ENCODE measurements at regions not wholly inside any gene's neighbourhood (a gene's known extent, or its start where the extent isn't known, plus 50 kb on each side); places are given as distances from the start of the nearest gene placed in this dataset.

GRCh38 chr3:18510947-18511346, 85.8 kb upstream of the SATB1 start:
- no peaks in the 10 kb centered on the region for H3K4me1 ChIP-seq (replicated peaks in 1 of 2)
- TF ChIP-seq CTCF (IDR thresholded peaks at IDR 0.05) (no peak), POLR2A (IDR thresholded peaks at IDR 0.05) (no peak)
- no peaks in the 10 kb centered on the region for H3K36me3 ChIP-seq (replicated peaks in 1 of 2)
- H3K27ac ChIP-seq = no peak overlapping the region
- H3K27me3 ChIP-seq = no peaks in the 10 kb centered on the region
- no peaks in the 10 kb centered on the region for H3K9me3 ChIP-seq (replicated peaks in 1 of 3)
- 72 to 83% (median 80%) methylated on average over 3 of the region's 3 CpGs for WGBS, 4 donors
- no peak overlapping the region for H3K4me3 ChIP-seq
- DNase-seq = no peak
- intact Hi-C loops (cut with DNase I) = no loop called here

GRCh38 chr3:18507333-18507732, 82.2 kb upstream of the SATB1 start:
- no peak for DNase-seq
- WGBS, 4 donors = 78 to 90% (median 84%) methylated on average over 2 of the region's 2 CpGs
- no peaks in the 10 kb centered on the region for H3K4me1 ChIP-seq (replicated peaks in 1 of 2)
- H3K4me3 ChIP-seq = no peak overlapping the region
- H3K27me3 ChIP-seq = no peaks in the 10 kb centered on the region
- no peak overlapping the region for H3K27ac ChIP-seq
- TF ChIP-seq CTCF (IDR thresholded peaks at IDR 0.05) (no peak), POLR2A (IDR thresholded peaks at IDR 0.05) (no peak)
- no peaks in the 10 kb centered on the region for H3K9me3 ChIP-seq (replicated peaks in 1 of 3)
- H3K36me3 ChIP-seq (replicated peaks in 1 of 2) = no peaks in the 10 kb centered on the region
- intact Hi-C loops (cut with DNase I) = no loop called here

GRCh38 chr3:18505056-18505455, 79.9 kb upstream of the SATB1 start:
- no peak overlapping the region for H3K27ac ChIP-seq
- no peak for DNase-seq
- intact Hi-C loops (cut with DNase I) = no loop called here
- no peaks in the 10 kb centered on the region for H3K4me1 ChIP-seq (replicated peaks in 1 of 2)
- no peaks in the 10 kb centered on the region for H3K27me3 ChIP-seq
- no peaks in the 10 kb centered on the region for H3K9me3 ChIP-seq (replicated peaks in 1 of 3)
- H3K36me3 ChIP-seq (replicated peaks in 1 of 2) = no peaks in the 10 kb centered on the region
- TF ChIP-seq POLR2A (IDR thresholded peaks at IDR 0.05) (no peak), CTCF (IDR thresholded peaks at IDR 0.05) (no peak)
- no peak overlapping the region for H3K4me3 ChIP-seq

GRCh38 chr3:18501679-18502343, 76.7 kb upstream of the SATB1 start:
- intact Hi-C loops (cut with DNase I) = no loop called here
- no peaks in the 10 kb centered on the region for H3K4me1 ChIP-seq (replicated peaks in 1 of 2)
- H3K27ac ChIP-seq = no peak overlapping the region
- no peak overlapping the region for H3K4me3 ChIP-seq
- no peaks in the 10 kb centered on the region for H3K27me3 ChIP-seq
- WGBS, 4 donors = 52 to 84% (median 73%) methylated on average over 1 of the region's 1 CpG
- H3K9me3 ChIP-seq (replicated peaks in 1 of 3) = no peaks in the 10 kb centered on the region
- no peaks in the 10 kb centered on the region for H3K36me3 ChIP-seq (replicated peaks in 1 of 2)
- DNase-seq = no peak
- TF ChIP-seq POLR2A (IDR thresholded peaks at IDR 0.05) = no peak
- no peak for TF ChIP-seq CTCF (IDR thresholded peaks at IDR 0.05)

Data from adrenal gland (tissue), 9 donors.